GM21447 (cell line): ENCODE measurements at regions not wholly inside any gene's neighbourhood (a gene's known extent, or its start where the extent isn't known, plus 50 kb on each side); places are given as distances from the start of the nearest gene placed in this dataset.
"Not testable (repeated sequence)": the region's sequence is repeated elsewhere in the genome, so short reads cannot be mapped to it uniquely, and the experiment has no call there.

Experiments
- ATAC-seq: cut with Tn5 transposase; IDR thresholded peaks from one replicate; pipeline ENCODE4 v1.9.1; 2021; ENCODE audit not compliant: unreplicated experiment

DNA sequence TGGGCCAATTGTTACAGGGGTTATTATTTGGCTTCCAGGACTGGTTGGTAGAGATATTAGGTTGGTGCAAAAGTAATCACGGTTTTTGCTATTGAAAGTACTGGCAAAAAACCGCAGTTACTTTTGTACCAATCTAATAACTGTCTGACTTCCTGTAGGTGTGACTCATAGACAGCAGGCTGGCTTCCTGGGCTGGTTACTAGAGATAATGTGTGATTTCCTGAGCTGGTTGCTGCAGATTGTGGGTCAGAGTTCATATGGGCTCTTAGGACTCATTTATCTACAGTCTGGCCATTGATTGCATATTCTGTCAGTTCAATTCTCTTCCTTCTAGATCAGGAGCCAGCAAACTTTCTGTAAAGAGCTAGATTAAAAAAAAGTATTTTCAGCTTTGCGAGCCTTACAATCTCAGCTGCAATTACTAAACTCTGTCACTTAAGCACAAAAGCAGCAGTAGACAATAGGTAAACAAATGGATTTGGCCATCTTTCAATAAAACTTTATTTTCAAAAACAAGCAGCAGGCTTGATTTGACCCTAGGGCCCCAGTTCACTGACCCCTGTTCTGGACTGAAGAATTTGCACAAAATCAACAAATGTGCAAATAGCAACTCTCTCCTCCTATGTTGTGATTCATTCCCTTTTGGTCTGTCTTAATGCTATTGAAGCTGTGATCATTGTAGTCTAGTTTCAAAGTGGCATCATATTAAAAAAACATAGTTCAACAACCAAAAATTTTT is 50.8 kb upstream of the BOD1L1 start:
- no peak for ATAC-seq

DNA sequence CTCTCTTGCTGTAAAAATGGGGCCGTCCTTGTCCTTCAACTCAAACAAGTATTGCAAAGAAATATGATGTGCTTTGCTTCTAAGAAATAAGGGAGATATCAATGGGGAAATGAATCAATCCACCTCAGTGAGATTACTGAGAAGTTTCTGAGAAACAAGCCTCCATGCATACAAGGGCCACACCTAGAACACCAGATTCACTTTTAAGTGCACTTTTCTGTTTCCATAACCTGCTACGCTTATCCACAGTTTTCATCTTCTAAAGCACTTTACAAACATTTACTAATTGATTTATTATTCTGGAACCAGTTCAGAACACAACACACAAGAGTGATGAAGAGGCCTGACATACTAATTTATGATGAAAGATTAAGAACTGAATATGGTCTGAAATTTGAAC is 54.0 kb upstream of the BOD1L1 start:
- ATAC-seq: no peak

DNA sequence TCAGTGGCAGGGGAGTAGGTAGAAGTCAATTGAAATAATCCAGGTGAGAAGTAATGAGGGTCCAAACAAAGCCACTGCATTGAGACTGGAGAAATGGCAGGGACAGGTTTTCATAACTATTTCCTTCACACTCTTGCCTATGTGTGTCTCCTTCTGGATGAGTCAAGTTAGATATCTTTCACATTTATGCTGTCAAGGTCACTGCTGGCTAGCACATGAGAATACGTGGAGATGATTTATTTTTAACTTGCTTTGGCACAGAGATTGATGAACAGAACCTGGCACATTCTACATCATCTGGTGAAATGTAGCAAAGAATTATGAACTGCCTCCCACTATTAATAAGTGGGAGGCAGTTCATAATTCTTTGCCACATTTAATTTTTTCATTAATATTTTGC is 66.7 kb upstream of the BOD1L1 start:
- ATAC-seq: no peak

DNA sequence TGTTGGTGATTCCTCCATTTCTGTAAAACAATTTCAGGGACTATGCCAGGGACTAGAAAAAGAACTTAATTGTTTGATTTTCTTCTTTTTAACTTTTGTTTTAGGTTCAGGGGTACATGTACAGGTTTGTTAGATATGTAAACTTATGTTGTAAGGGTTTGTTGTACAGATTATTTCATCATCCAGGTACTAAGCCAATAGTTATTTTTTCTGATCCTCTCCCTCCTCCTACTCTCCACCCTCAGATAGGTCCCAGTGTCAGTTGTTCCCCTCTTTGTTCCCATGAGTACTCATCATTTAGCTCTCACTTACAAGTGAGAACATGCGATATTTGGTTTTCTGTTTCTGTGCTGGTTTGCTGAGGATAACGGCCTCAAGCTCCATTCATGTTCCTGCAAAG is 70.8 kb upstream of the BOD1L1 start:
- ATAC-seq: no peak

DNA sequence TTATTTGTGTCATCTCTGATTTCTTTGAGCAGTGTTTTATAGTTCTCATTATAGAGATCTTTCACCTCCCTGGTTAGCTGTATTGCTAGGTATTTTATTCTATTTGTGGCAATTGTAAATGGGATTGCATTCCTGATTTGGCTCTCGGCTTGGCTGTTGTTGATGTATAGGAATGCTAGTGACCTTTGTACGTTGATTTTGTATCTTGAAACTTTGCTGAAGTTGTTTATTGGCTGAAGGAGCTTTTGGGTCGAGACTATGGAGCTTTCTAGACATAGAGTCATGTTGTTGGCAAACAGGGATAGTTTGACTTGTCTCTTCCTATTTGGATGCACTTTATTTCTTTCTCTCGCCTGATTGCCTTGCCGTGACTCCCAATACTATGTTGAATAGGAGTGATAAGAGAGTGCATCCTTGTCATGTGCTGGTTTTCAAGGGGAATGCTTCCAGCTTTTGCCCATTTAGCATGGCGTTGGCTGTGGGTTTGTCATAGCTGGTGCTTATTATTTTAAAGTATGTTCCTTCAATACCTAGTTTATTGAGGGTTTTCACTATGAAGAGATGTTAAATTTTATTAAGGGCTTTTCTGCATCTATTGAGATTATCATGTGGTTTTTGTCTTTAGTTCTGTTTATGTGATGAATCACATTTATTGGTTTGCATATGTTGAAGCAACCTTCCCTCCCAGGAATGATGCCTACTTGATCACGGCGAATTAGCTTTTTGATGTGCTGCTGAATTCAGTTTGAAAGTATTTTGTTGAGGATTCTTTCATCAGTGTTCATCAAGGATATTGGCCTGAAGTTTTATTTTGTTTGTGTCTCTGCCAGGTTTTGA is 72.7 kb upstream of the BOD1L1 start:
- no peak for ATAC-seq

DNA sequence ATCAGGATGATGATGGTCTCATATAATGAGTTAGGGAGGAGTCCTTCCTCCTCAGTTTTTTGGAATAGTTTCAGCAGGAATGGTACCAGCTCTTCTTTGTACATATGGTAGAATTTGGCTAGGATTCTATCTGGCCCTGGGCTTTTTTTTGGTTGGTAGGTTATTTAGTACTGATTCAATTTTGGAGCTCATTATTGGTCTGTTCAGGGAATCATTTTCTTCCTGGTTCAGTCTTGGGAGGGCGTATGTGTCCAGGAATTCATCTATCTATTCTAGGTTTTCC is 73.3 kb upstream of the BOD1L1 start:
- ATAC-seq: not testable (repeated sequence)

DNA sequence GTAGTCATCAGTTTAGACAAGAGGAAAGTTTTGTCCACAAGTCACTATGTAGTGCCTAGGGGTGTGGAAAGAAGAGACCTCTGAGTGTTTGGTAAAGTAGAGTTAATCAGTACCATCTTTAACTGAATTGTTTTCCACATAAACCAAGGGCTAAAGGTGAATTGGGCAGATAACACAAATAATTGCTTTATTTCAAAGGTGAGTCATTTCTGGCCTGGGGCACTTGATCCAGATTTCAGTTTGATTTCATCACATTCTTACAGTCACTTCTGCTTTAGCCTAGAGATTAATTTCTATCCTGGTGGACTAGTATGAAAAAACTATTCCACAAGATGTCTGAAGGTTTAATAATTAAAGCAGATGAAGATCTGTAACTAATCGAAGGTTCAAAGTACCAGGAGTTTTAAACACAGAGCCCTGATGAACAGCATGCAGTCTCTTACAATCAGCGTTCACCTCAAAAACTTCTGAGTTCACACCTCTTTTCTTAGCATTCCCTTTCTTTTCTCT is 74.5 kb upstream of the BOD1L1 start:
- ATAC-seq: no peak

DNA sequence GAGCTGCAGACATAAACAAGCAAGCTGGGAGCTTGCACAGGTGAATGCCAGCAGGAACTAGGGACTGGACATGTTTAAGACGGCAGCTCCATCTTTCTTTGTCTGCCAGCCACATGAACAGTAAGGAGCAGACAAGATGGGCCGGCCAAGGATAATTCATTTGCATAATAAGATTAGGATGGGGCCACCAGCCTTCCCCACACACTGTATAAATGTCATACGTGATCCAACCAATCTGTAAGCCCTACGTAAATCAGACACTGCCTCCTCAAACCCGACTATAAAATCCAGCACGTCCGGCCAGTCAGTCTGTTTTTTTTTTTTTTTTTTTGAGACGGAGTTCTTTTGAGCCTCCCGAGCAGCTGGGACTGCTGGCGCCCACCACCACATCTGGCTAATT is 75.6 kb upstream of the BOD1L1 start:
- ATAC-seq: no peak

DNA sequence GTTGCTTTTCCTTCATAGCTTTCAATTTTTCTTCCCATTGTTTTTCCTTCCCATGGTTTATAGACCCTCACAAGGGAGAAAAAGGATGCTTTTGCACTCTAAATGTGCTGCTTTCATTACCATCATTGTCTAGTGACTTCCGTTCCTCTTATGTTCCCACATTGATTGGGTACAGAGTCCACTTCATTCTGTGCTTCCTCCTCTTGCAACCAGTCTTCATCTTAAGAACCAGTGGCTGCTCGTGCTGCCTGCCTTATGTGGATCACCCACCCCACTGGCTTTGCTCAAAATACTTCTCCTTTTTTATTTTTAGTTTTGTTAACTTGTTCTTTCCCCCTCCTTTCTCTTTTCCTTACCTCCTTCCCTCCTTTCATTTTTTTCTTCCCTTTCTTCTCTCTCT is 76.5 kb upstream of the BOD1L1 start:
- ATAC-seq: no peak

DNA sequence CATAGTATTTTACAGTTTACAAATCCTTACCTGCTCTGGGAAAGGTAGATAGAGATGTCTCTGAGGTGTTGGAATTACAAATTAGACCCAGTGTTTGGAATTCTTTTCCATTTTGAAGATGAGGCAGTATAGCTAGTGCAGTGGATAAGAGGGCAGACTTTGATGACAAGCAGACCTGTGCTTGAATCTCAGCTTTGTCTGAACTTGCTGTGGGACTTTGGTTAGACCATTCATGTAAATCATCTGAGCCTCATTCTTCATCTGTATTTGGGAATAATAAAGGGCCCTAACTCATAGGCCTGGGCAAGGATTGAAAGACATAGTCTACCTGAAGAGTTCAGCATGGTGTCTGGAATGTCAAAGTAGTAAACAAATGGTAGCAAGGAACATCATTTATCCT is 77.2 kb upstream of the BOD1L1 start:
- ATAC-seq: no peak

DNA sequence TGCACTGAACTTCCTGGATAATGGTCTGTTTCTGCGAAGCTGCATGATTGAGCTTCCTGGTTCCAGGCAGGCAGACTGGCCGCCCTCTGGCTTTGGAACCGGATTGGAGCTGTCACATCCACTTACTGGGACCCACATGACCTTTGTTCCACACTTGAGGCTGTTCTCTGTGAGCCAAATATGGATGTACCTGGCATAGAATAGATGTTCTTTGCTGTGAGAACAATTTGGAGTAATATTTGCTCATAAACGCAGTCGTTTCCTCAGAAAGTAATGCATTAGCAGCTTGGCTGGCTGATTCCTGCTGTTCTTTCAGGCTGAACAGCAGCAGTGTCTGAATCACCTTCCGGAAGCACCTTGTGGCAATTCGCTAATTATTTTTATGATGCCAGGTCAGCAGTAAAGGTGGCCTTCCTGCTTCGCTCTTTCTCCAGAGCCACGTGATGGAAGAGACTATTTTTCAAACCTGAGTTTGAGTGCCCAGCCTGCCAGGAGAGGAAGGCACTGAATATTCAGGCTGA is 78.1 kb upstream of the BOD1L1 start:
- no peak for ATAC-seq

DNA sequence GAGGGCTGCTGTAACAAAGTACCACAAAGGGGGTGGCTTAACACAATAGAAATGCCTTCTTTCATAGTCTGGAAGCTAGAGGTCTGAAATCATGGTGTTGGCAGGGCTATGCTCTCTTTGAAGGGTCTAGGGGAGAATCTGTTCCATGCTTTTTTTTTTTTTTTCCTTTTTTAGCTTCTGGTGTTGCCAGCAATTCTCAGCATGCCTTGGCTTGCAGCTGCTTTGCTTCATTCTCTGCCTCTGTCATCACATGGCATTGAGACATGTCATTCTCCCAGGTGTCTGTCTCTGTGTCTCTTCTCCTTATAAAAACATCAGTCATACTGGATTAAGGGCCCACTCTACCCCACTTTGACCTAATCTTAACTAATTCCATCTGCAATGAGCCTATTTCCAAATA is 78.6 kb upstream of the BOD1L1 start:
- no peak for ATAC-seq

DNA sequence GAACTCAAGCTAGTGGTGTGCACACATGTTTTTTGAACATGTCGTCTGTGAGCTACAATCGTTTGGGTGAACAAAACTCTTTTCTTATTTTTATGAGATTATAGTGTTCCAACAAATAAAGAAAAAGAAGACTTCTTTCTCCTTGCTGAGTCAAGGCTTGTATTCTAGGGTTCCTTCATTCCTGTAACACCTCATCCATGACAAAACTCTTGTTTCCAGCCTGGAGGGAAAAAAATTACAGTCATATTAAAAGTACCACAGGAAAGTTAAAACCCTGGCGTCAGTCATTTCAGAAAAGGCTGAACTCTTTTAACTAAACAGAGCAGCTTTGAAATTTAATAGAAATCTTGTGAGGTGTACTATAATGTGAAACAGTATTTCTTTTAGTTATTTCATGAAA is 79.2 kb upstream of the BOD1L1 start:
- ATAC-seq: no peak

DNA sequence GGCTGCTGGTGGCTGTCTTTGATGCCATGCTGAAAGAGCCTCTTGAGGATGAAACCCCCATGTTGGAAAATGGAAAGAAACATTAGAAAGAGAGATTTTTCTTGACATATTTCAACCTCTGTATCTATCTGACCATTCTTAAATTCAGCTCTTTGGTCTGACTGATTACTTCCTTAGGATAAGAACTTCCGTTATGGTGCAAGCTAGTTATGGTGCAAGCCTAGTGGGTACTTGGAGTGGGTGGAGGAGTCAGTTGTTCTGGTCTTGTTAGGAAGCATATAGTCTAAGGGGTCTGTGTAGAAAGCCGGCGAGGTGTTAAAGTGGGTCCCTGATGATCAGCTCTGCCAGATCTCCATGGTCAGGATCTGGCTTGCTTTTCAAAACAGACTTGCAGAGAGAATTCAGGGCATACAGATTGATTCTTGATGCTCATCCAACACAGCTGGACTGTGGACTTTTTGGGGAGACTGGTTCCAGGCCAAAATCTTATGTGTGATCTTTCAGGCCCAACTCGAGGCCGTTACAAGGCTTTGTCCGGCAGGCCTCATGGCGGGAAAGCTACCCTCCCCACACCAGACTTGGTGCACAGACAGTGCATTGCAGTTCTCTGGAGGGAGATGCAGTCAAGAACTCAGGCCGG is 82.8 kb upstream of the BOD1L1 start:
- no peak for ATAC-seq

DNA sequence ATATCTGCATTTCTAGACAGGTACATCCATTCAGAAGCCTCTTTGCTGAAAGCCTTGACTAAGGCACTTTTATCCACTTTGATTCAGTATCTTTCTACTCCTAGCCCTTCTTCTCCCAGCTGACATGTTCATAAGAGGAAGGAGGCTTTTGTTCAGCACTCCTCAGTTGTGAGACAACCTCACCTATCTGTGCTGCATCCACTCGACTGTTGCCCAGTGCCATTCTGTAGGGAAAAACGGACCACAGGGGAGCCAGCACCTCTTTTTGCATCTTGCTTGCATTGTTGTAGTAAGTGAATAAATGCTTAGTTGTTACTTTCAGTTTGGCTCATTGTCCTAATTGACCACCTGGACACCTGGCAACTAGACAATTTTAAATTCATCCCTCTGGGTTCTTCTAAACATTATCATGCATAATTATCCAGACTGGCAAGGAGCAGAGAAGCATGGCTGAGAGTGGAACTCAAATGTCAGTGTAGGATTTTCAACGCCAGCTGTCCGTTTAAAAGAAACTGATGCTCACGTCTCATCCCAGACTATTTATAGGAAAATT is 83.8 kb upstream of the BOD1L1 start:
- no peak for ATAC-seq

DNA sequence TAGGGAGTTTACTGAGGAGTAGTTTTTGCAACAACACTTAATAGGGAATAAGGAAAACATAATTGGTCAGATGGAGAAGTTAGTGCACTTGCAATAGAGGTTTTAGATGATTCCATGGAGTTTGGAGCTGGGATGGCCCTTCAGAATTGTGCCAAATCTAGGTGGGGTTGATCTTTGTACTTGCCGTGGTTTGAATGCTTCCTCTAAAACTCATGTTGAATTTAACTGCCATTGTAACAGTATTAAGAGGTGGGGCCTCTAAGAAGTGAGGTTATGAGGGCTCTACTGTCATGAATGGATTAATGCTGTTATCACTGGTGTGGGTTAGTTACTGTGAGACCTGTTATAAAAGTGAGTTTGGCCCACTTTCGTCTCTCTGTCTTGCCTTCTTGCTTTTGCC is 94.4 kb upstream of the BOD1L1 start:
- ATAC-seq: no peak

DNA sequence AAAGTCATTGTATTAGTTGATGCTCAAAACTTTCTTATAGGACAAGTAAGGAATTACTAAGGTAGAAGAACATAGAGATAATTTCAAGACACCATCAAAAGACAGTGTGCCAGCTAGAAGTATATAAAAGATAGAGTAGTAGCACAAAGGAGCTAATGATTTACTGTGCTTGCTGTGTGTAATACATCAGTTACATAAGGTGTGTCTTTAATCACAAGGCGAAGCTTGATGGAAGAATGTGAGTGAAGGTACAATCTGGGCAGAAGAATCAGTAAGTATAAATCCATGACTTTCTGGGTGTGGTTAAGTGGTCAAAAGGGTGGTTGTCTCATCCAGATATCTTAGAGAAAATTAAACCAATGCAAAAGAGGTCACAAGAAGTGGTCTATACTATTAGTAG is 95.1 kb upstream of the BOD1L1 start:
- no peak for ATAC-seq

DNA sequence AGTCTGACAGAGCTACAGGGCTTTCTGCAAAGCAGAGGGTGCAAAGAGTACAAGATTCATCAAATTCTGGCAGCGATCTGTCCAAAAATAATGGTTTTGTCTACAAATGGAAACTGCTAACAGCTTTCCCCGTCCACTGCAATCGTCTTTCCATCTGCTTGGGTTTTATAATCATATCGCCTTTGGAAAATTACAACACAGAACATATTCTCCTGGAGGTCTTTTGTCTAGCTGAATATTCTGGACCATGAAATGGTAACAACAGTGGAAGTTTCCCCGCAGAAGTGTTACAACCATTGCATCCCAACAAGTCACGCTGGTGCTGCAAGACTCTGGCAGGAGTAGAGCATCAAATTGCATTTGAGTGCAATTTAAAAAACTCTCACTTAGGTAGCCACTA is 101.2 kb upstream of the BOD1L1 start:
- ATAC-seq: no peak

DNA sequence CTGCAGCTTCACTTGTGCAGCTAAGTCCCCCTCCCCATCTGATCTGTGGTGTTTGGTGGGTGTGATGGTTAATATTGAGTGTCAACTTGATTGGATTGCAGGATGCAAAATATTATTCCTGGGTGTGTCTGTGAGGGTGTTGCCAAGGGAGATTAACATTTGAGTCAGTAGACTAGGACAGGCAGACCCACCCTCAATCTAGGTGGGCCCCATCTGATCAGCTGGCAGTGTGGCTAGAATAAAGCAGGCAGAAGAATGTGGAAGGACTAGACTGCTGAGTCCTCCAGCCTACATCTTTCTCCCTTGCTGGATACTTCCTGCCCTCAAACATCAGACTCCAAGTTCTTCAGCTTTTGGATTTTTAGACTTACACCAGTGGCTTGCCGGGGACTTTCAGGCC is 103.5 kb upstream of the BOD1L1 start:
- no peak for ATAC-seq

DNA sequence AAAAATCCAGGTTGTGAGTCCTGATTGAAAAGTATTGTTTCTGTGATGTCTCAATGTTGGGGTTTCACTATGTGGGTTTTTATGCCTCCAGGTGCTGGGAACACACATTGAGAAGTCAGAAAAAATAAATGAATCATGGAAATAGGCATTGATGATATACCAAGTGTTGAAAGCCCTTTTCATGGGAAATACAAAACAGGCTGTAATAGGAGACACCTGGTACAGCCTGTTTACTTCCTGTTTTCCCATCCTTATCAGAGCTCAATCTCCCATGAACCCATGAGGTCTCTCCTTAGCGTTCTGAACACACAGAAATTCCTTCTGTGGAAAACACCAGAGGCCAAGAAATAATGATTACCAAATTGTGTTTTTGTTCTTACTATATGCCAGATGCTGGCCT is 106.3 kb upstream of the BOD1L1 start:
- no peak for ATAC-seq

DNA sequence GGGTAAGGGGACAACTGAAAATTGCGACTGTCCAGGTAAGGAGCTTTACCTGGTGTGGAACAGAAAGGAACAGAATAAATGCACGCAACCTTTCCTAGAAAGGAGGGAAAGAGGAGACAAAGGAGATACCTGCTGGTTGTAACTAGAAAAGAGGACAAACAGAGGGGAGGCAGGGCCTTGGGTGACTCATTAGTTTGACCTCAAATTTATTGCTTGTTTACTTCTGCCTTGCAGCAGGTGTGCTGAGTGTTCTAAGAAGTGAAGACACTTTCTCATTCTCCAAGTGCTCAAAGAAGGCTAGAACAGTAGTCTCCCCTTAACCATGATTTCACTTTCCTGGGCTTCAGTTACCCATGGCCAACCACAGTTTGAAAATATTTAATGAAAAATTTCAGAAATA is 123.1 kb upstream of the BOD1L1 start:
- ATAC-seq: no peak

DNA sequence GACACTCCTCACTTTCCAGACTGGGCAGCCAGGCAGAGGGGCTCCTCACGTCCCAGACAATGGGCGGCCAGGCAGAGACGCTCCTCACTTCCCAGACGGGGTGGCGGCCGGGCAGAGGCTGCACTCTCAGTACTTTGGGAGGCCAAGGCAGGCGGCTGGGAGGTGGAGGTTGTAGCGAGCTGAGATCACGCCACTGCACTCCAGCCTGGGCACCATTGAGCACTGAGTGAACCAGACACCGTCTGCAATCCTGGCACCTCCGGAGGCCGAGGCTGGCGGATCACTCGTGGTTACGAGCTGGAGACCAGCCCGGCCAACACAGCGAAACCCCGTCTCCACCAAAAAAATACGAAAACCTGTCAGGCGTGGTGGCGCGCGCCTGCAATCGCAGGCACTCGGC is 134.1 kb upstream of the BOD1L1 start:
- ATAC-seq: not testable (repeated sequence)
